Neural cell (in vitro differentiated cells): ENCODE measurements at regions not wholly inside any gene's neighbourhood (a gene's known extent, or its start where the extent isn't known, plus 50 kb on each side); places are given as distances from the start of the nearest gene placed in this dataset.

Experiments used
- H2AFZ ChIP-seq: fragments of 200-600, 300-800 bp; sonication (generic), shearing (Covaris generic); 2 replicates; pipeline ENCODE4 v1.6.0; 2014; ENCODE audit warnings: low read depth, mild to moderate bottlenecking, antibody characterized with exemption, low read length, moderate library complexity
- H3F3A ChIP-seq: fragments of 200-600 bp; shearing (Covaris generic); 2 replicates; pipeline ENCODE4 v1.6.1; 2016; ENCODE audit warnings: mild to moderate bottlenecking, moderate library complexity, mixed read lengths, antibody characterized with exemption, low read length; ENCODE audit not compliant: insufficient read depth, poor library complexity, severe bottlenecking
- H3K27ac ChIP-seq: fragments of 200-600, 300-800 bp; sonication (generic), shearing (Covaris generic); 2 replicates; pipeline ENCODE4 v1.5.1; 2014; ENCODE audit warnings: mild to moderate bottlenecking, low read length, moderate library complexity
- H3K27me3 ChIP-seq: fragments of 300-800, 200-600 bp; sonication (generic), shearing (Covaris generic); 2 replicates; pipeline ENCODE4 v1.6.0; 2014; ENCODE audit warnings: mild to moderate bottlenecking, low read depth, low read length, moderate library complexity; ENCODE audit not compliant: insufficient read depth
- H3K36me3 ChIP-seq: fragments of 300-800, 200-600 bp; sonication (generic), shearing (Covaris generic); 2 replicates; pipeline ENCODE4 v1.5.1; 2014; ENCODE audit warnings: mild to moderate bottlenecking, antibody characterized with exemption, low read length, moderate library complexity; ENCODE audit not compliant: insufficient read depth
- H3K4me2 ChIP-seq: fragments of 300-800, 200-600 bp; sonication (generic), shearing (Covaris generic); 2 replicates; pipeline ENCODE4 v1.6.0; 2014; ENCODE audit warnings: mild to moderate bottlenecking, low read length
- H3K4me3 ChIP-seq: fragments of 300-800, 200-600 bp; sonication (generic), shearing (Covaris generic); 2 replicates; pipeline ENCODE4 v1.5.1; 2014; ENCODE audit warnings: mild to moderate bottlenecking, low read length, moderate library complexity
- H3K79me2 ChIP-seq: fragments of 200-600 bp; shearing (Covaris generic); replicated peaks from 2 replicates; pipeline ENCODE4 v1.6.0; 2014; ENCODE audit warnings: mild to moderate bottlenecking, low read length, moderate library complexity; ENCODE audit not compliant: insufficient read depth
- H3K9ac ChIP-seq: fragments of 300-800, 200-600 bp; sonication (generic), shearing (Covaris generic); 2 replicates; pipeline ENCODE4 v1.6.1; 2016; ENCODE audit warnings: mild to moderate bottlenecking, low read length, mixed read lengths
- H3K9me2 ChIP-seq: fragments of 200-600 bp; shearing (Covaris generic); 2 replicates; pipeline ENCODE4 v1.6.1; 2016; ENCODE audit warnings: mild to moderate bottlenecking, low read length, mixed read lengths; ENCODE audit not compliant: insufficient read depth
- H3K9me3 ChIP-seq: fragments of 200-600, 300-800 bp; sonication (generic), shearing (Covaris generic); 2 replicates; pipeline ENCODE4 v1.6.1; 2016; ENCODE audit warnings: mild to moderate bottlenecking, mixed run types, low read length, moderate library complexity, mixed read lengths
- H4K20me1 ChIP-seq: fragments of 200-600 bp; shearing (Covaris generic); 2 replicates; pipeline ENCODE4 v1.6.1; 2016; ENCODE audit warnings: mild to moderate bottlenecking, mixed run types; ENCODE audit not compliant: insufficient read depth
- CTCF ChIP-seq: fragments of 450-650 bp; IDR thresholded peaks from 2 replicates; pipeline ENCODE4 v1.5.1; 2014; ENCODE audit warnings: antibody characterized with exemption, mild to moderate bottlenecking, moderate library complexity; ENCODE audit not compliant: poor library complexity, severe bottlenecking
- EP300 ChIP-seq: fragments of 450-650 bp; conservative IDR thresholded peaks from 2 replicates; pipeline ENCODE4 v1.6.1; 2014; ENCODE audit warnings: antibody characterized with exemption, mild to moderate bottlenecking, moderate library complexity; ENCODE audit not compliant: poor library complexity, severe bottlenecking
- EZH2 ChIP-seq: fragments of 200-600, 300-800 bp; shearing (Covaris generic), sonication (generic); IDR thresholded peaks from 2 replicates; pipeline ENCODE4 v1.6.1; 2014; ENCODE audit warnings: antibody characterized with exemption, low read length, borderline replicate concordance, mild to moderate bottlenecking; ENCODE audit not compliant: insufficient read depth, poor library complexity, severe bottlenecking
- MXI1 ChIP-seq: fragments of 450-650 bp; conservative IDR thresholded peaks from 2 replicates; pipeline ENCODE4 v1.6.1; 2014; ENCODE audit warnings: antibody characterized with exemption, mild to moderate bottlenecking; ENCODE audit not compliant: poor library complexity, severe bottlenecking
- POLR2AphosphoS5 ChIP-seq: IDR thresholded peaks from 2 replicates; pipeline ENCODE4 v1.6.1; 2012
- RAD21 ChIP-seq: fragments of 450-650 bp; conservative IDR thresholded peaks from 2 replicates; pipeline ENCODE4 v1.6.1; 2014; ENCODE audit warnings: antibody characterized with exemption, mild to moderate bottlenecking, moderate library complexity
- REST ChIP-seq: IDR thresholded peaks from 2 replicates; pipeline ENCODE4 v1.6.1; 2012; ENCODE audit warnings: borderline replicate concordance
- SMC3 ChIP-seq: fragments of 450-650 bp; conservative IDR thresholded peaks from 2 replicates; pipeline ENCODE4 v1.6.1; 2014; ENCODE audit warnings: antibody characterized with exemption, mild to moderate bottlenecking, moderate library complexity; ENCODE audit not compliant: poor library complexity
- TAF1 ChIP-seq: IDR thresholded peaks from 2 replicates; pipeline ENCODE4 v1.6.1; 2012; ENCODE audit warnings: low read depth

DNA sequence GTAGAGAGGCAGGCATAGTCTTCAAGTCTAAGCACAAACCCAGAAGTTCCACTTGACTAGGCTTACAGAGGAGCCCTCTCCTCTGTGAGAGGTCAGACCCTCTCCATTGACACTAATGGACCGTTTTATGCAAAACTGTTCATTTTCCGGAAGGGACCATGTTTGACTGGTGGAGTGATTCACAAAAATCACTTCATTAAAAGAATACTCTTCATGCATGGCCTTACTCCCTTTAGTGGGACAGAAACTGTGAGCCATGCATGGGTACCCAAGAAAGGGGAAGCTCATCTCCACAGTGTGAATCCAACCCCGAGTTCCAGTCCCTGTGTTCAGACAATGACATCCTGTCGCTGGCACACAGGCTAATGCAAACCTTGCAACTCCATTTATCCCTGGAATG is 63.2 kb downstream of the OLIG3 start:
- no peak for TF ChIP-seq REST
- TF ChIP-seq CTCF: no peak
- no peak for TF ChIP-seq POLR2AphosphoS5
- TF ChIP-seq EP300: no peak
- TF ChIP-seq RAD21: no peak
- TF ChIP-seq MXI1: no peak
- no peak for TF ChIP-seq EZH2
- TF ChIP-seq SMC3: no peak
- Histone ChIP-seq H2AFZ (no peak overlapping the region), H3K4me2 (no peak overlapping the region)

GRCh38 chr6:137427656-137428290 is 66.4 kb downstream of the OLIG3 start:
- H4K20me1 ChIP-seq: no peaks in the 10 kb centered on the region
- no peak for TF ChIP-seq REST
- TF ChIP-seq TAF1: no peak
- no peak for TF ChIP-seq CTCF
- TF ChIP-seq RAD21: no peak
- no peak for TF ChIP-seq EP300
- no peak for TF ChIP-seq SMC3
- no peak for TF ChIP-seq EZH2
- no peak for TF ChIP-seq POLR2AphosphoS5
- no peak for TF ChIP-seq MXI1
- no peaks in the 10 kb centered on the region for H3F3A ChIP-seq
- no peaks in the 10 kb centered on the region for H3K9me2 ChIP-seq
- H3K4me2 ChIP-seq: no peak overlapping the region
- H3K9me3 ChIP-seq: no peaks in the 10 kb centered on the region
- no peak overlapping the region for H2AFZ ChIP-seq
- H3K79me2 ChIP-seq: no peaks in the 10 kb centered on the region
- H3K4me3 ChIP-seq: no peak overlapping the region
- no peak overlapping the region for H3K27ac ChIP-seq
- no peaks in the 10 kb centered on the region for H3K27me3 ChIP-seq
- no peak overlapping the region for H3K9ac ChIP-seq
- H3K36me3 ChIP-seq: no peaks in the 10 kb centered on the region

More for the DNA sequence above, 63.2 kb downstream of the OLIG3 start:
- Histone ChIP-seq H3K9me2 (no peaks in the 10 kb centered on the region), H3K27me3 (no peaks in the 10 kb centered on the region), H4K20me1 (no peaks in the 10 kb centered on the region), H3K9me3 (no peaks in the 10 kb centered on the region), H3F3A (no peaks in the 10 kb centered on the region), H3K9ac (no peak overlapping the region), H3K79me2 (no peaks in the 10 kb centered on the region), H3K4me3 (no peak overlapping the region), H3K36me3 (no peaks in the 10 kb centered on the region), H3K27ac (no peak overlapping the region)
